Esophagus muscularis mucosa (tissue), 4 donors: ENCODE measurements at regions not wholly inside any gene's neighbourhood (a gene's known extent, or its start where the extent isn't known, plus 50 kb on each side); places are given as distances from the start of the nearest gene placed in this dataset.

Source experiments
- DNase-seq: peaks from one replicate; pipeline ENCODE4 v3.0.0-alpha.2; 2017; ENCODE audit errors: extremely low spot score
- H3K27ac ChIP-seq, 4 donors: fragments of 200-600 bp; sonication (generic); replicated peaks in 1 of 4; 1 replicate in 3 of 4; 2 replicates in 1 of 4; pipeline ENCODE4 v1.5.1; 2016 to 2019; ENCODE audit warnings: mild to moderate bottlenecking in 1 of 4
- H3K27me3 ChIP-seq, 4 donors: fragments of 200-600 bp; sonication (generic); one replicate each; pipeline versions ENCODE4 v1.5.1 to v1.6.0; 2016 to 2019
- H3K36me3 ChIP-seq, 4 donors: fragments of 200-600 bp; sonication (generic); one replicate each; pipeline ENCODE4 v1.5.1; 2016 to 2019
- H3K4me1 ChIP-seq, 4 donors: fragments of 200-600 bp; sonication (generic); one replicate each; pipeline ENCODE4 v1.5.1; 2016 to 2019
- H3K4me3 ChIP-seq, 4 donors: fragments of 200-600 bp; sonication (generic); 1 replicate in 2 of 4; 2 replicates in 2 of 4; pipeline ENCODE4 v1.5.1; 2016 to 2019; ENCODE audit warnings: mild to moderate bottlenecking in 4 of 4, moderate library complexity in 1 of 4
- H3K9me3 ChIP-seq, 4 donors: fragments of 200-600 bp; sonication (generic); 1 replicate in 3 of 4; 2 replicates in 1 of 4; pipeline ENCODE4 v1.5.1; 2016 to 2019
- EP300 ChIP-seq: sonication (generic); formaldehyde crosslinking; IDR thresholded peaks from one replicate; pipeline ENCODE4 v1.6.1; 2017; ENCODE audit warnings: antibody characterized with exemption
- POLR2A ChIP-seq: fragments of 450-650 bp; IDR thresholded peaks from one replicate; pipeline ENCODE4 v1.6.1; 2017; ENCODE audit warnings: antibody characterized with exemption, moderate library complexity, mild to moderate bottlenecking, low read depth
- POLR2AphosphoS5 ChIP-seq, 2 donors: sonication (generic); formaldehyde crosslinking; IDR thresholded peaks; one replicate each; pipeline ENCODE4 v1.6.1; 2017; ENCODE audit warnings: antibody characterized with exemption in 2 of 2
- WGBS: methylation state at CpG from one replicate; pipeline ENCODE4 v1.1.5; 2018; 5-methylcytosine and 5-hydroxymethylcytosine counted together
- intact Hi-C: fragments of 100-400 bp; cut with DNase I; formaldehyde crosslinking; loops from one replicate; pipeline ENCODE4 v1.15.1; 2023
- TF ChIP-seq, protein P1 (sequence below), 3 experiments: fragments of 200-600 bp in 2 of 3; fragments of 450-650 bp in 1 of 3; sonication (generic) in 2 of 3; IDR thresholded peaks; one replicate each; pipeline ENCODE4 v1.5.1; 2017 to 2019; ENCODE audit warnings: antibody characterized with exemption in 3 of 3, mild to moderate bottlenecking in 2 of 3, moderate library complexity in 1 of 3

DNA sequence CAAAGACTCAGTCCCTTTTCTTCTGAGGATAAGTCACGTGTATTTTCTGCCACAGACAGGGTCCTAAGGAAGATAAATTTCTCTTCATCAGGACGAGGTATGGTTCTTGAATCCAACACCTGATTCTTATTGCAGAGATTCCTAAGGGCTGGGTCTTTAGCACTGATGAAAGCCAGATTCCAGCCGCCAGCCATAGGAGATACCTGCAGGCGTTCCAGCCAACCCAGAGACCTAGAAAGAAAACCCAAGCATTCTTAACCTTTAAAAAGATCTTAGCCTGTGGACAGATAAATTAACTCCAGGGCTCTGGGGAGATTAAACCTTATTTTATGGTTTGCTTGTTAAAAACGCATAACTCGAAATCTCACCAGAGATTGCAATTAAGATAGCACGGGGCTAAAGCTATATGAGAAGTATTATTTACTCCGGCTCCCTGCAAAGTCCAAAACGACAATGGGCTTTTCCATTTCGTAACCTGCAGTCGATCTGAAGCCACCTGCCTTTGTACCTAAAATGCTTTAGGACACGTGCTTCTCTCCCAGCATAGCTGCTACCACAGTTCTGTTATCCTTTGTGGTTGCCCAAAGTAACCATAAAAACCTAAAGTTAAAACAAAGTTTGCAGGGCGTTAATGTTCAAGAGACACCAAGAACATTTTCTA lies 104.5 kb downstream of the NXPE2 start:
- Histone ChIP-seq H3K27ac (no peak overlapping the region), H3K4me1 (no peaks in the 10 kb centered on the region), H3K27me3 (peaks cover 0 to 12% (median 1%) of the 10 kb centered on the region in 4 donors), H3K36me3 (no peaks in the 10 kb centered on the region), H3K4me3 (no peak overlapping the region), H3K9me3 (no peaks in the 10 kb centered on the region)
- WGBS, result 77% methylated on average over 13 of the region's 13 CpGs
- TF ChIP-seq, protein P1, sequence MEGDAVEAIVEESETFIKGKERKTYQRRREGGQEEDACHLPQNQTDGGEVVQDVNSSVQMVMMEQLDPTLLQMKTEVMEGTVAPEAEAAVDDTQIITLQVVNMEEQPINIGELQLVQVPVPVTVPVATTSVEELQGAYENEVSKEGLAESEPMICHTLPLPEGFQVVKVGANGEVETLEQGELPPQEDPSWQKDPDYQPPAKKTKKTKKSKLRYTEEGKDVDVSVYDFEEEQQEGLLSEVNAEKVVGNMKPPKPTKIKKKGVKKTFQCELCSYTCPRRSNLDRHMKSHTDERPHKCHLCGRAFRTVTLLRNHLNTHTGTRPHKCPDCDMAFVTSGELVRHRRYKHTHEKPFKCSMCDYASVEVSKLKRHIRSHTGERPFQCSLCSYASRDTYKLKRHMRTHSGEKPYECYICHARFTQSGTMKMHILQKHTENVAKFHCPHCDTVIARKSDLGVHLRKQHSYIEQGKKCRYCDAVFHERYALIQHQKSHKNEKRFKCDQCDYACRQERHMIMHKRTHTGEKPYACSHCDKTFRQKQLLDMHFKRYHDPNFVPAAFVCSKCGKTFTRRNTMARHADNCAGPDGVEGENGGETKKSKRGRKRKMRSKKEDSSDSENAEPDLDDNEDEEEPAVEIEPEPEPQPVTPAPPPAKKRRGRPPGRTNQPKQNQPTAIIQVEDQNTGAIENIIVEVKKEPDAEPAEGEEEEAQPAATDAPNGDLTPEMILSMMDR (IDR thresholded peaks at IDR 0.05), result no peak
- no peak for TF ChIP-seq POLR2AphosphoS5 (IDR thresholded peaks at IDR 0.05)
- TF ChIP-seq POLR2A, result no peak
- TF ChIP-seq EP300, result no peak
- intact Hi-C loops, result no loop called here
- no peak for DNase-seq

DNA sequence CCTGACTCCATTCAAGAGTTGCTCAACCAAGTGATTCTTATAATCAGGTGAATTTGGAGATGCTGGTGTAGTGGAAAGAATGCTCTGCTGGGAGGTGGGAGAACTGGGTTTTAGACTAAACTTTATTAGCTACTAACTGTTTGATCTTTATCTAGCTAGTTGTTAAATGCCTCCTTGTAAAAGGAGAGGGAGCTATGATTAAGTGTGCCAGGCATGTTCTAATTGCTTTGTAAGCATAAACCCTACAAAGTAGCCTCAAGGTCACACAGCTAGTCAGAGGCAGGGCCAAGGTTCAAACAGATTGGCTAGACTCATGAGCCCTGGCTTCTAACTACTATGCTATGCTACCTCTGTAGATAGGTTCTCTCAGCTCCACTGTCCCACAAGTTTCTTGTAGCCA lies 105.5 kb downstream of the NXPE2 start:
- H3K9me3 ChIP-seq, result no peaks in the 10 kb centered on the region
- no peak for DNase-seq
- no peaks in the 10 kb centered on the region for H3K36me3 ChIP-seq
- TF ChIP-seq, protein P1 (IDR thresholded peaks at IDR 0.05), result no peak
- no peak for TF ChIP-seq POLR2A
- TF ChIP-seq POLR2AphosphoS5 (IDR thresholded peaks at IDR 0.05), result no peak
- TF ChIP-seq EP300, result no peak
- H3K4me1 ChIP-seq, result no peaks in the 10 kb centered on the region
- H3K27me3 ChIP-seq, result peaks cover 0 to 17% (median 1%) of the 10 kb centered on the region in 4 donors
- H3K27ac ChIP-seq, result no peak overlapping the region
- no peak overlapping the region for H3K4me3 ChIP-seq
- intact Hi-C loops, result no loop called here

DNA sequence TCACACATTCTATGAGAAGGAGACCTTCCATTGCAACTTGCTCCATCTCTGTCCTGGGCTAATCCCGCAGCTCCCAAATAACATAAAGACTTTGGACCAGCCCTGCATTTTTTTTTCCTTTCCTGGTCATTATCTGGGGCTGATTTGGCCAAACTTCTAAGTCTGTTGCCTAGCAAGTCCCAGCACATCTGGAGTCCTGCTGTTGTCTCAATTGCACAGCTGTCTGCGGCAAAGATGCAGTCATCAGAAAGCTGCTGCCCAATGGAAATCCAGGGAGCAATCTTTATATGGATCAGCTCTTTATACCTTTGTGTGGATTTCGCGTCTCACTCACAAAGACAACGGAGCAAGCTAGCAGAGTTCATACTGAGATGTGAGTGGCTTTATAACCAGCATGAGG lies 105.9 kb downstream of the NXPE2 start:
- H3K27ac ChIP-seq, result no peak overlapping the region
- H3K9me3 ChIP-seq, result no peaks in the 10 kb centered on the region
- 84% methylated on average over 5 of the region's 5 CpGs for WGBS
- H3K4me1 ChIP-seq, result no peaks in the 10 kb centered on the region
- intact Hi-C loops, result no loop called here
- TF ChIP-seq POLR2A (no peak), POLR2AphosphoS5 (IDR thresholded peaks at IDR 0.05) (no peak), EP300 (no peak)
- TF ChIP-seq, protein P1 (IDR thresholded peaks at IDR 0.05), result no peak
- H3K36me3 ChIP-seq, result no peaks in the 10 kb centered on the region
- DNase-seq, result no peak
- peaks cover 0 to 17% (median 1%) of the 10 kb centered on the region in 4 donors for H3K27me3 ChIP-seq
- no peak overlapping the region for H3K4me3 ChIP-seq

- no peaks in the 10 kb centered on the region for H3K36me3 ChIP-seq
- no peaks in the 10 kb centered on the region for H3K9me3 ChIP-seq
- intact Hi-C loops, result no loop called here
- H3K27ac ChIP-seq, result no peak overlapping the region
- TF ChIP-seq POLR2AphosphoS5 (IDR thresholded peaks at IDR 0.05), result no peak
- no peak for TF ChIP-seq POLR2A
- TF ChIP-seq EP300, result no peak
- TF ChIP-seq, protein P1 (IDR thresholded peaks at IDR 0.05), result no peak
- H3K4me3 ChIP-seq, result no peak overlapping the region
- no peak for DNase-seq
- no peaks in the 10 kb centered on the region for H3K4me1 ChIP-seq
- WGBS, result 65% methylated on average over 4 of the region's 4 CpGs
- H3K27me3 ChIP-seq, result peaks cover 0 to 17% (median 1%) of the 10 kb centered on the region in 4 donors
These were observed 106.6 kb downstream of the NXPE2 start for GRCh38 chr11:114784891-114785290.

- intact Hi-C loops, result no loop called here
- Histone ChIP-seq H3K4me1 (no peaks in the 10 kb centered on the region), H3K9me3 (no peaks in the 10 kb centered on the region), H3K36me3 (no peaks in the 10 kb centered on the region), H3K4me3 (no peak overlapping the region), H3K27me3 (peaks cover 0 to 17% (median 1%) of the 10 kb centered on the region in 4 donors), H3K27ac (no peak overlapping the region)
- no peak for DNase-seq
- TF ChIP-seq EP300, result no peak
- TF ChIP-seq, protein P1 (IDR thresholded peaks at IDR 0.05), result no peak
- no peak for TF ChIP-seq POLR2AphosphoS5 (IDR thresholded peaks at IDR 0.05)
- no peak for TF ChIP-seq POLR2A
- 73% methylated on average over 4 of the region's 4 CpGs for WGBS
These were observed 107.5 kb downstream of the NXPE2 start for GRCh38 chr11:114785820-114786219.
